ENCODE measurements at regions not wholly inside any gene's neighbourhood (a gene's known extent, or its start where the extent isn't known, plus 50 kb on each side); places are given as distances from the start of the nearest gene placed in this dataset.

GRCh38 chr7:138169441-138169851 is 93.2 kb downstream of the AKR1D1 start:
- Histone ChIP-seq H3K4me1 (ENCODE audit: control insufficient read depth, insufficient read depth, low read length) (no peaks in the 10 kb centered on the region), H3K4me3 (ENCODE audit: low read length) (no peak overlapping the region), H3K9me3 (ENCODE audit: control insufficient read depth, low read length) (peaks cover 9% of the 10 kb centered on the region), H3K36me3 (ENCODE audit: control insufficient read depth, insufficient read depth, low read length, severe bottlenecking) (no peaks in the 10 kb centered on the region), H3K27me3 (replicated peaks; ENCODE audit: control insufficient read depth, insufficient read depth, low read length) (no peaks in the 10 kb centered on the region), H3K9ac (ENCODE audit: low read length) (no peak overlapping the region)
- no peak for DNase-seq (ENCODE audit: low read depth)

- no peak for DNase-seq (ENCODE audit: low read depth)
- Histone ChIP-seq H3K4me1 (ENCODE audit: control insufficient read depth, insufficient read depth, low read length) (no peaks in the 10 kb centered on the region), H3K36me3 (ENCODE audit: control insufficient read depth, insufficient read depth, low read length, severe bottlenecking) (no peaks in the 10 kb centered on the region), H3K27me3 (replicated peaks; ENCODE audit: control insufficient read depth, insufficient read depth, low read length) (no peaks in the 10 kb centered on the region), H3K4me3 (ENCODE audit: low read length) (no peak overlapping the region), H3K9me3 (ENCODE audit: control insufficient read depth, low read length) (peaks cover 6% of the 10 kb centered on the region), H3K9ac (ENCODE audit: low read length) (no peak overlapping the region)
Observed at GRCh38 chr7:138170298-138170697, 94.0 kb downstream of the AKR1D1 start.

GRCh38 chr7:138170959-138171703 is 94.9 kb downstream of the AKR1D1 start:
- H3K36me3 ChIP-seq (ENCODE audit: control insufficient read depth, insufficient read depth, low read length, severe bottlenecking), result no peaks in the 10 kb centered on the region
- H3K9ac ChIP-seq (ENCODE audit: low read length), result no peak overlapping the region
- DNase-seq (ENCODE audit: low read depth), result no peak
- no peak overlapping the region for H3K4me3 ChIP-seq (ENCODE audit: low read length)
- no peaks in the 10 kb centered on the region for H3K4me1 ChIP-seq (ENCODE audit: control insufficient read depth, insufficient read depth, low read length)
- H3K9me3 ChIP-seq (ENCODE audit: control insufficient read depth, low read length), result peaks cover 6% of the 10 kb centered on the region
- no peaks in the 10 kb centered on the region for H3K27me3 ChIP-seq (replicated peaks; ENCODE audit: control insufficient read depth, insufficient read depth, low read length)

- no peaks in the 10 kb centered on the region for H3K36me3 ChIP-seq (ENCODE audit: control insufficient read depth, insufficient read depth, low read length, severe bottlenecking)
- H3K9ac ChIP-seq (ENCODE audit: low read length), result no peak overlapping the region
- H3K27me3 ChIP-seq (replicated peaks; ENCODE audit: control insufficient read depth, insufficient read depth, low read length), result no peaks in the 10 kb centered on the region
- H3K4me3 ChIP-seq (ENCODE audit: low read length), result no peak overlapping the region
- H3K4me1 ChIP-seq (ENCODE audit: control insufficient read depth, insufficient read depth, low read length), result no peaks in the 10 kb centered on the region
- DNase-seq (ENCODE audit: low read depth), result no peak
- peaks cover 6% of the 10 kb centered on the region for H3K9me3 ChIP-seq (ENCODE audit: control insufficient read depth, low read length)
Observed at GRCh38 chr7:138173548-138173947, 97.3 kb downstream of the AKR1D1 start.

GRCh38 chr7:138176060-138176459 is 99.8 kb downstream of the AKR1D1 start:
- Histone ChIP-seq H3K9me3 (ENCODE audit: control insufficient read depth, low read length) (peaks cover 6% of the 10 kb centered on the region), H3K9ac (ENCODE audit: low read length) (no peak overlapping the region), H3K4me3 (ENCODE audit: low read length) (no peak overlapping the region), H3K27me3 (replicated peaks; ENCODE audit: control insufficient read depth, insufficient read depth, low read length) (no peaks in the 10 kb centered on the region), H3K36me3 (ENCODE audit: control insufficient read depth, insufficient read depth, low read length, severe bottlenecking) (no peaks in the 10 kb centered on the region), H3K4me1 (ENCODE audit: control insufficient read depth, insufficient read depth, low read length) (no peaks in the 10 kb centered on the region)
- DNase-seq (ENCODE audit: low read depth), result no peak

- Histone ChIP-seq H3K9ac (ENCODE audit: low read length) (no peak overlapping the region), H3K36me3 (ENCODE audit: control insufficient read depth, insufficient read depth, low read length, severe bottlenecking) (no peaks in the 10 kb centered on the region), H3K9me3 (ENCODE audit: control insufficient read depth, low read length) (peaks cover 9% of the 10 kb centered on the region), H3K4me3 (ENCODE audit: low read length) (no peak overlapping the region), H3K4me1 (ENCODE audit: control insufficient read depth, insufficient read depth, low read length) (no peaks in the 10 kb centered on the region), H3K27me3 (replicated peaks; ENCODE audit: control insufficient read depth, insufficient read depth, low read length) (no peaks in the 10 kb centered on the region)
- no peak for DNase-seq (ENCODE audit: low read depth)
Observed at GRCh38 chr7:138184191-138184590, 107.9 kb downstream of the AKR1D1 start.

GRCh38 chr7:138185132-138185908 is 109.1 kb downstream of the AKR1D1 start:
- DNase-seq (ENCODE audit: low read depth), result no peak
- Histone ChIP-seq H3K9ac (ENCODE audit: low read length) (no peak overlapping the region), H3K27me3 (replicated peaks; ENCODE audit: control insufficient read depth, insufficient read depth, low read length) (no peaks in the 10 kb centered on the region), H3K4me3 (ENCODE audit: low read length) (no peak overlapping the region), H3K4me1 (ENCODE audit: control insufficient read depth, insufficient read depth, low read length) (no peaks in the 10 kb centered on the region), H3K9me3 (ENCODE audit: control insufficient read depth, low read length) (peaks cover 9% of the 10 kb centered on the region), H3K36me3 (ENCODE audit: control insufficient read depth, insufficient read depth, low read length, severe bottlenecking) (no peaks in the 10 kb centered on the region)

- H3K9ac ChIP-seq (ENCODE audit: low read length), result no peak overlapping the region
- no peaks in the 10 kb centered on the region for H3K27me3 ChIP-seq (replicated peaks; ENCODE audit: control insufficient read depth, insufficient read depth, low read length)
- peaks cover 9% of the 10 kb centered on the region for H3K9me3 ChIP-seq (ENCODE audit: control insufficient read depth, low read length)
- H3K36me3 ChIP-seq (ENCODE audit: control insufficient read depth, insufficient read depth, low read length, severe bottlenecking), result no peaks in the 10 kb centered on the region
- DNase-seq (ENCODE audit: low read depth), result peak; percentile 30
- no peaks in the 10 kb centered on the region for H3K4me1 ChIP-seq (ENCODE audit: control insufficient read depth, insufficient read depth, low read length)
- no peak overlapping the region for H3K4me3 ChIP-seq (ENCODE audit: low read length)
Observed at GRCh38 chr7:138186951-138187351, 110.7 kb downstream of the AKR1D1 start.

GRCh38 chr7:138188290-138188858 is 112.1 kb downstream of the AKR1D1 start:
- Histone ChIP-seq H3K4me3 (ENCODE audit: low read length) (no peak overlapping the region), H3K27me3 (replicated peaks; ENCODE audit: control insufficient read depth, insufficient read depth, low read length) (no peaks in the 10 kb centered on the region), H3K9me3 (ENCODE audit: control insufficient read depth, low read length) (peaks cover 9% of the 10 kb centered on the region), H3K9ac (ENCODE audit: low read length) (no peak overlapping the region), H3K4me1 (ENCODE audit: control insufficient read depth, insufficient read depth, low read length) (no peaks in the 10 kb centered on the region), H3K36me3 (ENCODE audit: control insufficient read depth, insufficient read depth, low read length, severe bottlenecking) (no peaks in the 10 kb centered on the region)
- DNase-seq (ENCODE audit: low read depth), result no peak

GRCh38 chr7:138194567-138194966 is 118.3 kb downstream of the AKR1D1 start:
- DNase-seq (ENCODE audit: low read depth), result no peak
- Histone ChIP-seq H3K9ac (ENCODE audit: low read length) (no peak overlapping the region), H3K9me3 (ENCODE audit: control insufficient read depth, low read length) (no peaks in the 10 kb centered on the region), H3K27me3 (replicated peaks; ENCODE audit: control insufficient read depth, insufficient read depth, low read length) (no peaks in the 10 kb centered on the region), H3K4me3 (ENCODE audit: low read length) (no peak overlapping the region), H3K36me3 (ENCODE audit: control insufficient read depth, insufficient read depth, low read length, severe bottlenecking) (no peaks in the 10 kb centered on the region), H3K4me1 (ENCODE audit: control insufficient read depth, insufficient read depth, low read length) (no peaks in the 10 kb centered on the region)

- H3K36me3 ChIP-seq (ENCODE audit: control insufficient read depth, insufficient read depth, low read length, severe bottlenecking), result no peaks in the 10 kb centered on the region
- no peaks in the 10 kb centered on the region for H3K4me1 ChIP-seq (ENCODE audit: control insufficient read depth, insufficient read depth, low read length)
- H3K9ac ChIP-seq (ENCODE audit: low read length), result no peak overlapping the region
- no peak overlapping the region for H3K4me3 ChIP-seq (ENCODE audit: low read length)
- DNase-seq (ENCODE audit: low read depth), result no peak
- no peaks in the 10 kb centered on the region for H3K27me3 ChIP-seq (replicated peaks; ENCODE audit: control insufficient read depth, insufficient read depth, low read length)
- no peaks in the 10 kb centered on the region for H3K9me3 ChIP-seq (ENCODE audit: control insufficient read depth, low read length)
Observed at GRCh38 chr7:138195151-138195571, 118.9 kb downstream of the AKR1D1 start.
